Dedifferentiated amniotic fluid mesenchymal stem cell (primary cell): ENCODE measurements at regions not wholly inside any gene's neighbourhood (a gene's known extent, or its start where the extent isn't known, plus 50 kb on each side); places are given as distances from the start of the nearest gene placed in this dataset.
"Not testable (repeated sequence)": the region's sequence is repeated elsewhere in the genome, so short reads cannot be mapped to it uniquely, and the experiment has no call there.

Experiments
- DNase-seq: peaks from one replicate; pipeline ENCODE4 v3.0.0-alpha.2; 2016; ENCODE audit errors: extremely low spot score

DNA sequence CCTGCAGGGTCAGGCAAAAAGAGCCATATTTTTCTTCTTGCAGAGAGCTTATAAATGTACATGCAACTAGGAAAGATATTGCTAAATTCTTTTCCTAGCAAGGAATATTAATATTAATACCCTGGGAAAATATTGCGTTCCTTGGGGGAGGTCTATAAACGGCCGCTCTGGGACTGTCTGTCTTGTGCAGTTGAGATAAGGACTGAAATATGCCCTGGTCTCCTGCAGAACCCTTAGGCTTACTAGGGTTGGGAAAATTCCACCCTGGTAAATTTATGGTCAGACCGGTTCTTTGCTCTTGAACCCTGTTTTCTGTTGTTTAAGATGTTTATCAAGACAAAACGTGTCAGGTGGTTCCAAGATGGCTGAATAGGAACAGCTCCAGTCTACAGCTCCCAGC, 121.3 kb upstream of the CARMIL1 start:
- DNase-seq, result no peak

DNA sequence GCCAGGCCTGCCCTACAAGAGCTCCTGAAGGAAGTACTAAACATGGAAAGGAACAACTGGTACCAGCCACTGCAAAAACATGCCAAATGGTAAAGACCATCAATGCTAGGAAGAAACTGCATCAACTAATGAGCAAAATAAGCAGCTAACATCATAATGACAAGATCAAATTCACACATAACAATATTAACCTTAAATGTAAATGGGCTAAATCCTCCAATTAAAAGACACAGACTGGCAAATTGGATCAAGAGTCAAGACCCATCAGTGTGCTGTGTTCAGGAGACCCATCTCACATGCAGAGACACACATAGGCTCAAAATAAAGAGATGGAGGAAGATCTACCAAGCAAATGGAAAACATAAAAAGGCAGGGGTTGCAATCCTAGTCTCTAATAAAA, 119.0 kb upstream of the CARMIL1 start:
- not testable (repeated sequence) for DNase-seq

DNA sequence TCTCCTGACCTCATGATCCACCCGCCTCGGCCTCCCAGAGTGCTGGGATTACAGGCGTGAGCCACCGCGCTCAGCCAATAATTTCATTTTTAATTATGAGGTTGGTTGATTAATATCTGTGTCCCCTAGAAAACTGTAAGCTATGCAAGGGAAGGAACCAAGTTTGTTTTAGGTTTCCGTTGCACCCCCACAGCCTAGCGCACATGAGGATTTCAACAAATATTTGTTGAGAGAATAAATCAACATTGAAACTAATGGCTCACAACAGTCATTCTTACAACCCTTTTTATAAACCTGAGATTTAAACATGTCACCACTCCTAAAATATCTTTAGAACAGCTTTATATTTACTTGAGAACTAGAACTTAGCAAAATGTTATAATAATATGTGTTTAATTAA, 114.0 kb upstream of the CARMIL1 start:
- no peak for DNase-seq

DNA sequence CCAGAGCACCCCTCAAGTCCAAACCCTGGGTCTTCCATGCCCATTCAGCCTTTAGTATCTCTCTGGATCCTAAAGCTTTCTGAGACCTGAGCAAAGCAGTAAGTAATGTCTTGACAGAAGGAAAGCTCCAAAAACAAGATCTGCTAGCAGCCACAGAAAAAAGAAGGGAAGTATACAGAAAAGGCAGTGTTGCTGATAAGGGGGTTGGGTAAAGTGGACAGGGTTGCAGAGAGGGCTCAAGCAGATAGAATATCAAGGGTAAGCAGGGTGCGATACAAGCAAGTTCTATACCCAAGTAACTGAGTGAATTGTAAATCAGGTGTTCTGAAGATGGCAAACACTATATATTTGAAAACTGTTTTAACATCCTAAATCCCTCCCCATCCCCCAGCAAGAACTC, 113.4 kb upstream of the CARMIL1 start:
- DNase-seq, result no peak

GRCh38 chr6:25166955-25167748, 112.0 kb upstream of the CARMIL1 start:
- no peak for DNase-seq

GRCh38 chr6:25167961-25168360, 111.2 kb upstream of the CARMIL1 start:
- DNase-seq, result no peak

DNA sequence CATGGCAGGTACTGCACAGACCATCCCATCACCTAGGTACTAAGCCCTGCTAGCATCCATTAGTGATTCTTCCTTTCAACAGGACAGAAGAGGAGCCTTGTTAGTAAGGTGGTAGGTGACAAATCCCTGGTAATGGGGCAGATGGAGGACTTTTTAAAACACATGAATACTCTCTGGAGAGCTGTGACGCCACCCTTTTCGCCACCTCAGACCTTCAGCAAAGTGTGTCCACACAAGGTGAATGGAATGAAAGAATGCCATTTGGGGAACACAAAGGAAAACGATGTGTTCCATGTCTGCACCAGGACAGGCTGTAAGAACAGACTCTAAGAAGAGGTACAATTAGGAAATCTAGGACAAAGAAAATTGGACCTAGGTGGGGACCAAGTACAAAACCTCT, 110.5 kb upstream of the CARMIL1 start:
- DNase-seq, result no peak

DNA sequence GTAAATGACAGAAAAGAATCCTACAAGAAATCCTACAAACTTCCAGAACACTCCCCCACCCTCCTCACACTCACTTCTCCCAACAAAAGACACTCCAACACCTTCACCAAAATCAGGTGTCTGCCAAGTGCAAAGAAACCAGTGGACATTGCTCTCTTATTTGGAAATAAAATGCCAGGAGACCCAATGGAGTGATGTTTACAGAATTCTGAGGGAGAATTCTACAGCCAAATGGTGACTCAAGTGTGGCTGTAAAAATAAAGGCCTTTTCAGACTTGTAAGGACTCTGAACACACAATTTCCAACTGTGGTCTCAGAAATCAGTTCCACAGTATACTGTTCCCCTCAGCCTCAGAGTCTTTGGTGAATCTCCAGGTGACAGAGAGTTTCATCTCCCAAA, 109.6 kb upstream of the CARMIL1 start:
- DNase-seq, result peak; percentile 26

DNA sequence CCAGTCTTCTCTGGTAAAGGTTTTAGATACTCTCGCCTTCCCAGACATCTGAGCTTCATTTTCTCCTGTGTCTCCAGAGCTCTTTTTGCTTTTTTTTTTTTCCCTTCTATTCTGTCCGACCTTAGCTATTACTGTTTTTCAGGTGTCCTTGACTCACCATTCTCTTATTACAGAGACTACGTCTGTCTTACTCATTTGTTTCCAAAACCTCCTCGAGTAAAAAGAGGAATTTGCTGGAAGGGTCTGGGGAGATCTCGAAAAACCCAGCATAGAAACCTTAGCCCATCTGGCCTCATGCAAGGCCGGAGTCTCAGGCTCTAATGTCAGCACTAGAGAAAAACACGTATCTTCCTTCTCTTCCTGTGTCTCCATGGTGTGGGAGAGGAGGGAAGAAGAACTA, 109.2 kb upstream of the CARMIL1 start:
- no peak for DNase-seq

DNA sequence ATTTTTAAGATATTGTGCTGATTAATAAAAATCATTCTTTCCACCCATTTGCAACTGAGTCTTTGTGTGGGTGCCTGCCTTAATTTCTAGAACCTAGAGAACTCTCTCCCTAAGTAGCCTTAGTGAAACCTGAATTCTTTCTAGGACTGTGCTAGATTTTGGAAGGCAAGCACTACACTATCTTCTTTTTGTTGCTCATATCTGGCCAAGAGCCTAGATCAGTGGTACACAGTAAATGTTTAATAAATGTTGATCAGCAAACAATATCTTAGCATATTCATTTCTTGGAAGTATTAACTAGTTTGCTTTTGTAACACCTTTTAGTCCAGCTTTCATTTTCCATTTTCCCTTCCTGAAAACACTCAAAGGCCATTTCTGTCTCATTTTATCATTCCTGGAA, 108.5 kb upstream of the CARMIL1 start:
- DNase-seq, result no peak

GRCh38 chr6:25171301-25171700, 107.9 kb upstream of the CARMIL1 start:
- no peak for DNase-seq

DNA sequence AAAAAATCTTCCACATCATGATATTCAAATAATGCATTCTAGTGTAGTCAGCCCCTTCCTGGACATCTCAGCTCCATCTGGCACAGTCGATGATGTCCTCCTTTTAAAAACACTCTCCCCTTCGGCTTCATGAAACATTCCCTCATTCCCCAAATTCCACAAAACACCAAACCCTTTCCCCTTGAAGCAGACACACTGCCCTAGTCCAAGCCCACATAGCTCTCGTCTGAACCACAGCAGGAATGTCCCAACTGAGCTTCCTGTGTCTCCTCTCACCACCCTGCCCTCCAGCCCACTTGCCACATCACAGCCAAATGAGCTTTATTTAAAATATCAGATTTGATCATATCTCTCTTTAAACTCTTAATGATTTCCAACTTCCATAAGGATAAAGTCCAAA, 106.4 kb upstream of the CARMIL1 start:
- DNase-seq, result peak; percentile 94

GRCh38 chr6:25173246-25173645, 105.9 kb upstream of the CARMIL1 start:
- no peak for DNase-seq

GRCh38 chr6:25173951-25174474, 105.2 kb upstream of the CARMIL1 start:
- DNase-seq, result peak; percentile 97

- DNase-seq, result no peak
These were observed 104.5 kb upstream of the CARMIL1 start for GRCh38 chr6:25174678-25175077.

DNA sequence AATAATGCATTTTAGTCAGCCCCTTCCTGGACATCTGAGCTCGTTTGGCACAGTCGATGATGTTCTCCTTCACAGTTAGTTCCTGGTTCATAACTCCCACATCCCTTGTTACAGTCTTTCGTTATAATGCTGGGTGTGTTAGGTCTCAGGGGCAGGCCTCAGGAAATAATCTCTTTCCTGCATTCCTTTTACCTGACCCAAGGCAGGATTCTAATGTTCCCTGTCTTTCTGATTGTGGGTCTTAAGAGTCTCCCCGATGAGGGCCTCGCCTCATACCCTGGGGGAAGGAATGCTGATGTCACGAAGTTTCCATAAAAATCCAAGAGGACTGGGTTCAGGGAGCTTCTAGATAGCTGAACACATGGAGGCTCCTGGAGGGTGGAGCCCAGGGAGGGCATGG, 104.0 kb upstream of the CARMIL1 start:
- DNase-seq, result no peak

- DNase-seq, result no peak
These were observed 103.5 kb upstream of the CARMIL1 start for GRCh38 chr6:25175681-25176080.

GRCh38 chr6:25176466-25176865, 102.7 kb upstream of the CARMIL1 start:
- no peak for DNase-seq

DNA sequence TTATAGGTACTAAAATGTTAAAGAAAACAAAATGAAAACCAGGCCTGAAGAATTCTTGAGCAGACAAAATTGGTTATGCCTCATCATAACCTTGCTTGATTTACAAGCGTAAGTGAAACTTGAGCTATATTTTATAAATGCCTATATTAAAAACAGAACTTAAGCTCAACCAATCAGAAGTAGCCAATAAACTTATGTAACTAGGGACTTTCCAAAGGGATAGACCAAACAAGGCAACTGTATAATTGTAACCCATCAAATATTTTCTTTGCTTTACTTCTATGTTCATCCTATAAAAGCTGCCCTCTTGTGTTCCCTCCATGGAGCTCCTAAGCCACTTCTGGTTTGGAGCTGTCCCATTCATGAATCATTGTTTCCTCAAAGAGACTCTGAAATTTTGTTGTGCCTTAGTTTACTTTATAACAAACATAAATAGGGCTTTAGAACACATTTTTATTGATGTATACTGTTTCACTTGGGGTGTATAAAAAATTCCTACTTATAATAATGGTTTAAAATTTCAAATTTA, 101.6 kb upstream of the CARMIL1 start:
- DNase-seq, result no peak

DNA sequence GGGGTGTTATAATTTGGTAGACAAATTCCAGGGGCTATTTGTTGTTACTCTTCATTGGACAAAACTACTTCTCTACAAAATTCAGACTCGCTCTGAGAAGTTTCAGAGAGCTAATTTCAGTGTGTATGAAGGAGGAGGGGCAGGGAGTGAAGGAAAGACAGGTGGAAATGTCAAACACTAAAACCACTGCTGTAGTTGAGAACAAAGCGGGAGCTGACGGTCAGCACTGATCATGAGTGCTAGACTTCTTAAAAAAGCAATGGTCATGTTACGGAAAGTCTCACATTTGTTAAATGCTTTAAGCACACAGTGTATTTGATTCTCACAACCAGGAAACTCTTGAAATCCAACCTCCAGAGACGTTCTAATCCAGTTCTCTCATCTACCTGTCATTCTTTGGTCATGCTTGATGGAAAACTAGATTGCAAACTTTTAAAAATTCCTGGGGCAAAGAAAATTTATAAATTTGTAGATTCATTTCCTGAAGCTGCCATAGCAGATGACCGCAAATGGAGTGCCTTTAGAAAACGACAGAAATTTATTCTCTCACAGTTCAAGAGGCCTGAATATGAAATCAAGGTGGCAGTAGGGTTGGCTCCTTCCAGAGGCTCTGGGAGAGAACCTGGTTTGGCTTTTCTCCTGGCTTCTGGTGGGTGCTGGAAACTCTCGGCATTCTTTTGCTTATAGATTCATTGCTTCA, 100.7 kb upstream of the CARMIL1 start:
- DNase-seq, result no peak

- peak; percentile 76 for DNase-seq
These were observed 100.0 kb upstream of the CARMIL1 start for GRCh38 chr6:25179051-25179778.

- no peak for DNase-seq
These were observed 98.4 kb upstream of the CARMIL1 start for GRCh38 chr6:25180630-25181349.
